GM21360 (cell line): ENCODE measurements at regions not wholly inside any gene's neighbourhood (a gene's known extent, or its start where the extent isn't known, plus 50 kb on each side); places are given as distances from the start of the nearest gene placed in this dataset.

Experiments used
- ATAC-seq: cut with Tn5 transposase; IDR thresholded peaks from one replicate; pipeline ENCODE4 v1.9.1; 2021; ENCODE audit warnings: mild to moderate bottlenecking, moderate library complexity; ENCODE audit not compliant: unreplicated experiment

DNA sequence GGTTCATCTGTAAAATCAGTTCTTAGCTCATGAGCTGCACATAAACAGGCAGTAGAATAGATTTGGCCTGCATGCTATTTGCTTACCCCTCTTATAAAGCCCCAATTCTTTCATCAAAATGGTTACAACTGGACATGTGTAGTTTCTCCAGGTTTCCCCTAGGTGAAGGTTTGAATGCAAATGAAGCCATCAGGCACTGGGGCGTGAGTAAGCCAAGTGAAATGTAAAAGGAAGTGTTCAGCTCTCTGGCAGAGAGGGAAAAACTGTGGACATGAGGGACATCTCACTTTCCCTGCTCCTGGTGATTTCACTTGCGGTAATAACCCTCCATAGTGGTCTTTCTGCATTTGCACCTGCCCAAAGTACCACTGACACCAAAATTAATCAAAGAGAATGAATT, 1402.3 kb upstream of the LRRTM1 start:
- ATAC-seq: no peak

DNA sequence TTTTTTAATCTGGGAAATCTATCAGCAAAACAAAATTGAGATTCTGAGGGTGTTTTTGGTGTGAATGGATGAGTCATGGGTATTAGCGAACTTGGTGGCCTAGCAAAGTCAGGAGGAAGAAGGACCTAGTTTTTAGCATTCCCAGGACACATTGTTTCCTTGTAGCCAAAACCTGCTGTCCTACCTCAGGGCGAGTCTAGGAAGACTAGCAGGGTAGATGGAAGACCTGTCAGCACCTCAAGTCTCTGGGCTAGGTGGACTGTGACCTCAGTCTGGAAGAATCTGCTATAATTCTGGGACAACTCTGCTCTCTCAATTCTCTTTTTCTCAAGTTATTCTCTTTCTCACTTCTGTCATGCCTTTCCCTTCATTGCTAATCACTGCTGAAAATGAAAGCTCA, 1399.3 kb upstream of the LRRTM1 start:
- ATAC-seq: no peak

DNA sequence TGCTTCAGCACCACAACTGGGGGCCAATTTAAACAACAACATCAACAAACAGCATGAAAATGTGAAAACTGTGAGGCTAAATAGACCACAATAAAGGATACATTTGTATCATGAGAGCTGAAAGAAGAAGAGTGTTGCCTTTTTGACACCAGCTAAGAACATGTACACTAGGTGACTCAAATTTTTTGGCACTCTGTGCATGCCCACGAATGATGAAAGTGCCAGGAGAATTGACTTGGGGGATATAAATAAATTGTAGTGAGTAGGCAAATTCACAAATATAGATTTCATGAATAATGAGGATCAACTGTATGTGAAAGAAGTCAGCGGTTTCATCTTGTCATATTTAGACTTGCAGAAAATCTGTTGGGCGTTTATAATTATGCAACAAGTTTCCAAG, 1388.0 kb upstream of the LRRTM1 start:
- ATAC-seq: no peak

DNA sequence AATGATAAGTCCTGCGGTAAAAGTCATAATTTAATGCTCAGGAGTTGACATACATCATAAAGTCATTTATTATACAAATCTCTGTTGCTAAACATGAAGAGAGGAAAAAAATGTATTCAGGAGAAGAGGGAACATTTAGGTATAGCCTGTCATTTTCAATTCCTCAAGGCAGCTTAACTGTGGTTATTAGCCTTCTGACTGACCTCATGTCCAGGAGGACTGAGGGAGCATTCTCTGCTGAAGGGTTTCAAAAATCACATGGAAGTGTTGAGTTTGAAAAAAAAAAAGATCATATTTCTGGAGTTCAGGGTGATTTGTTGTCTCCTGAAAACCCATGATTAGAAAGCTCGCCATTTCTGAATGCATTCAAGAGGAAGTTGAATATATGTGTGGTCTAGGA, 1371.1 kb upstream of the LRRTM1 start:
- no peak for ATAC-seq

DNA sequence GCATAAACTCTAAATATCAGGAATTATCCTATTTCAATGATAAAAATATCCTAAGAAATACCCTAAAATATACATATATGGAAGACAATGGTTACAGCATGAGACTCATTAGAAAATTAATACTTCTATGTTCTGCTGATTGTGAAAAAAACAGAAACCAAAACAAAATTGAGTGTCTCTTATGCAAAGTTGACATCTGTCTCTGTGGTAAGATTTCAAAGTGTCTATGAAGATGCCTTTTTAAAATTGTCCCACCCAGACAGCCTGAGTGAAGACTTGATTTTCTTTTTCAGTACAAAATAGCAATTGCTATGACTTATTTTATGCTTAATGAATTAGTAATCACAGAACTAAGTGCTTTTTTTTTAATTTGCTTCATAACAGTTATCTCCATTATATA, 1368.4 kb upstream of the LRRTM1 start:
- no peak for ATAC-seq

DNA sequence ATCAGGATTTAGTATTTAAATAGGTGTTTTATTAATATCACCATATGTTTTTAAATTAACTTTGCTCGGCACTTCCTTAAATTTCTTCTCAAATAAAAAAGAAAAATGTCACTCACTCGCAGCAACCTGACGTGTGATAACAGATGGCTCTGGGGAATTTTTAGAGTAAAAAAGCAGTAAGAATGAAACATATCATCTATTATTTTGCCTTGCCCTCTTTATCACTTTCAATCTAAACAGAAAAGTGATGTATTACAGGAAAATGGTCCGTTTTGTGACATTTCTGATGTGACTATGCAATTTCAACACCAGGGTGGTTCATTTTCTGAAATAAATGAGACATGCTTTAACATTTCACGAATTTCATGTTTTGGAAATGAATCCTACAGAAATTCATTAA, 1368.0 kb upstream of the LRRTM1 start:
- no peak for ATAC-seq

DNA sequence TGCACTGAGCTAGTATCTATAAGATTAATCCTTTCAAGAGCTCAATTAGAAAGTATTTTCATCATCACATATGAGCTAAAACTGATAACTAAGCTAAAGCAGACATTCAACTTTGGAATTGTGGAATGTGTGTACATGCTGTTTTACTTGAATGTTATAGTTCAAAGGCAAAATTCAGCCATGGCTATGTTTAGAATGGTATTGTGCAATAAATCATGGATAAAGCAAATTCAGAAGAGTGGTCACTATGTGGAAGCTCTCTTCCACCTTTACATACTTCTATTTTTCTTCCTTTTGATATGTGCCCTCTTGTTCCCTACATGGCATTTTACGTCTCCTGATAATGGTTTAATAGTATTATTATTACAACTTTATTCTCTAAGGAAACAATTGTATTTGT, 1366.3 kb upstream of the LRRTM1 start:
- no peak for ATAC-seq

DNA sequence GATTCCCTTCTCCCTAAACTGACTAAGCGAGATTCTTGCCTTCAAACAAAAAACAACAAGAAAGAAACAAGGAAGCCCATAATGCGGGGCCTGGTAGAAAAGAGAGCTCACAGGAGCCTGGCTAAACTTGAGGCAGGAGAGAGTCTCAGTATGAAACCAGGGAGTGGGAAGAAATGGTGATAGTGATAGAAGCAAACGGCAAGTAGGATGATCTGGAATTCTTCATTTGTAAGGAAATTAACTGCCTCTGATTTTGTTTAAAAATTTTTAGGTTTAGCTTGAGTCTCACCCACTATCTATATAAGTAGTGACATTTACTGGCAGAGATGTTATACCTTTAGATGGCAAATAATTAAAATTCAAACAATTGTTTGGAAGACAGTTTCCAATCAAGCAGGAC, 1356.5 kb upstream of the LRRTM1 start:
- ATAC-seq: no peak

DNA sequence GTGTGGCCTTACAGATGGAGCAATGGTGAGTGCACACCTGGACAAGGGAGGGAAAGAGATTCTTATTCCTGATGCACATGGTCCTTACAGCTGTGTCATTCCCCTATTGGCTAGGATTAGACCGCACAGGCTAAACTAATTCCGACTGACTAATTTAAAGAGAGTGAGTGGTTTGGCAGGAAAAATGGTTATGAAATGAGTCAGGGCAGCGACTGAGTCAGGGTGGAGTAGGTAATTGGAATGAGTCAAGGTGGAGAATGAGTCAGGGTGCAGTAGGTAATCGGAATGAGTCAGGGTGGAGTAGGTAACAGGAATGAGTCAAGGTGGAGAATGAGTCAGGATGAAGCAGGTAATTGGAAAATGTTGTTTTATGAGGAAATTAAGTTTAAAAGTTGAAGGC, 1353.7 kb upstream of the LRRTM1 start:
- ATAC-seq: no peak

DNA sequence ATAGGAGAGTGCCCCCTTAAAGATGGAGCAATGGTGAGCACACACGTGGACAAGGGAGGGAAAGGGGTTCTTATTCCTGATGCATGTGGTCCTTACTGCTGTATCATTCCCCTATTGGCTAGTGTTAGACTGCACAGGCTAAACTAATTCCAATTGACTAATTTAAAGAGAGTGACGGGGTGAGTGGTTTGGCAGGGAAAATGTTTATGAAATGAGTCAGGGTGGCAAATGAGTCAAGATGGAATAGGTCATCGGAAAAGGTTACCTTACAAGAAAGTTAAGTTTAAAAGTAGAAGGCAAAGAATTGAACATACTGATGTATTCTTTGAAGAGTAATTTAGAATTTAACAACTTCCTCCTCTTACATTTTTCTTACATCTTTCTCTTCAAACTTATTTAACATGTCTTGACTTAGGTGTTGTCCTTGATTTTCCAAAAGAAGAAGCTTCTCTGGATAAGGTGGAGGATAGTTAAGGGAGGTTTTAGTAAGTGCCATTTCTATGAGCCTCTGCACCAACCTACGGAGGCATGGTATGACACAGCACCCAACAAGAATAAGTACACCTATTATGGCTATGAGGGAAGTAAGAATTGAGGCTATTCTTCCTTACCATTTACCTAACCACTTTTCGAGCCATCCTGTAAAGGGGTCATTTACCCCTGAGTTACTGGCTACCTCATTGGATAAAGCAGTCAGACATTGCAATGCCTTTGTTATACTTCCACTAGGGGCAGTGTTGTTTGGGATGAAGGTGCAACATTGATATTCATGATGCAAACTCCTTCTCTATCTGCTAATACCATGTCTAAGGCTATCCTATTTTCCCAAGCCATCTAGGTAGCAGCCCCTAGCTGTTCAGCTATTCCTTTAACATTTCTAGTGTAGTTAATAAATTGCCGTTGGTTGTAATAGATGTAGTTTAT, 1345.8 kb upstream of the LRRTM1 start:
- no peak for ATAC-seq

DNA sequence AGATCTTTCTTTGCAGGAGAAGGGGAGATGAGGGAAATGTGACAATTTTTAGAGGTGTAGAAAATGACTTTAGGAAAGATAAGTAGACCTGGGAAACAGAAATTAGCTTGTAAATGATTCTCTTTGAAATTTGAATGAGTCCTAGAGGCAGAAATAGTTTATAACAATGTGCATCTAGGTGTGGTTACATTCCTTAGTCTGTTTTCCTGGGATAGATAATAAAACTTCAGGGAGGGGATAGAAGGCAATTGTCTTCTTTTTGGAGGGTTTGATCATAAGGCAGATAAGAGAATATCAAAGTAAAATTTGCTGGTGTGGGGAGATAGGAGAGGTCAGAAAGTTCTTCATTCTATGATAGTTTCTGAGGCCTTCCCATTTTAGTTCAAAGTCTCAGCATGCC, 1344.3 kb upstream of the LRRTM1 start:
- no peak for ATAC-seq

DNA sequence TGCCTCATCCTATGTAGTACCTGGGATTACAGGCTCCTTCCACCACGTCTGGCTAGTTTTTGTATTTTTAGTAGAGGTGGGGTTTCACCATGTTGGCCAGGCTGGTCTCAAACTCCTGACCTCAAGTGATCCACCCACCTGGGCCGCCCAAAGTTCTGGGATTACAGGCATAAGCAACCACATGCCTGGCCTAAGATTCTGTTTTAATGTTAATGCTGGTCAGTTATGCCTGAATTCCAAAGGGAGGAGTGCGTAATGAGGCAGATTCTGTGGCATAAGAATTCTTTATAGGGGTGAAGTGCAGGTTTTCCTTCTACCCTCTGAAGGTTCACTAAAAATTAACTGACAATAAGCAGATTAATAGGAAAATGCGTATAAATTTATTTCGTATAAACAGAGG, 1343.8 kb upstream of the LRRTM1 start:
- no peak for ATAC-seq

DNA sequence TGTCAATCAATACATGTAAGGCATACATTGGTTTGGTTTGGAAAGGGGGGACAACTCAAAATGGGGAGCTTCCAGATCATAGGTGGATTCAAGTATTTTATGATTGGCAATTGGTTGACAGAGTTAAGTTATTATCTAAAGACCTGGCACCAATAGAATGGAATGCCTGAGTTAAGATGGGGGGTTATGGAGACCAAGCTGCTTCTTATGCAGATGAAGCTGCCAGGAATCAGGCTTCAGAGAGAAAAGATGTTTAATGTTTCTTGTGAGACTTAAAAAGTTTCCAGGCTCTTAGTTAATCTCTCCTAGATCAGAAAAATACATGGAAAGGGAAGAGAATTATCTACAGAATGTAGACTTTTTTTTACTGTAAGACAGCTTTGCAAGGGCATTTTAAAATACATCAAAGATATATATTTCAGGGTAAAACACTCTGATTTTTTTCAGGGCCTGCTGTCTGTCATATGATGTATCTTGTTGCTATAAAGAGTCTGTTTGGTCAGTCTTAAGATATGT, 1343.2 kb upstream of the LRRTM1 start:
- no peak for ATAC-seq

DNA sequence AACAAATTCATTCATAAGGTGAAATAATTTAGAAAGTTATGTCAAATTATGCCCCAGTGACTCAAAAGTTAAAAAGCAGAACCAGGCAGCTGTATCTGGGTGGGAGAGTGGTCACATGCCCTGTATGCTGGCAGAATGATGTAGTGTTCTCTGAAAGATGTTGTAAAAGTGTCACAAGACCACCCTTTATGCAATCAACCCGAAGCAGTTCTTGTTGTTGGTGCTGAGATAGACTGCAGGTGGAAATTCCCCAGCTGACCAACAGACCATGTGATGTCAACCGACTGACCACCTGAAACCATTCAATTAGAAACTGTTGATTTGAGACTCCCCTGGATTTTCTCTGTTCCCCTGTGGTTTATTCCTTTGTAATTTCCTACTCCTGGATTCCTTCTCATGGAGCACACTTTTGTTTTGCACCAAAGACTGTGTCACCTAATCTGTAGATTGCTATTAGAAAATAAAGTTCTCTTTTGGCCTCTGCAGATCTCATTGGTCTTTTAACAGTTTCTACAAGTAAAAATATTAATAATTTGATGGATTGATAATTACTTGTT, 1341.3 kb upstream of the LRRTM1 start:
- no peak for ATAC-seq

DNA sequence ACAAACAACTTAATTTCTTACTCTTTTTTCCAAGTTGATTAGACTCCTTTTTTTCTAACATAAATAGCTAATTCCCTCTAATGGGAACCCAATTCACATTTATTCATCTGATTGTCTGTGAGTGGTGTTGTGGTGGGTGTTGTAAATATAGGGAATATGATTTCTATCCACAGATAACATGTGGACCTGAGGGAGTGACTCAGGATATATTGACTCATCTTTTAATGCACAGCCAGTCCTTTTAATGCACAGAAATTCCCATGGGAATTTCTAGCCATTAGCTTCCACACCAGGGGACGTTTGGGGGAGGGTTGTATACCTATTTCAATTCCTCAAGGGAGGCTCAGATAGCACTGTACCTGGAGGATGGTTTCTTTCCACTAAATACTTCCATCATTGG, 1339.6 kb upstream of the LRRTM1 start:
- ATAC-seq: no peak

DNA sequence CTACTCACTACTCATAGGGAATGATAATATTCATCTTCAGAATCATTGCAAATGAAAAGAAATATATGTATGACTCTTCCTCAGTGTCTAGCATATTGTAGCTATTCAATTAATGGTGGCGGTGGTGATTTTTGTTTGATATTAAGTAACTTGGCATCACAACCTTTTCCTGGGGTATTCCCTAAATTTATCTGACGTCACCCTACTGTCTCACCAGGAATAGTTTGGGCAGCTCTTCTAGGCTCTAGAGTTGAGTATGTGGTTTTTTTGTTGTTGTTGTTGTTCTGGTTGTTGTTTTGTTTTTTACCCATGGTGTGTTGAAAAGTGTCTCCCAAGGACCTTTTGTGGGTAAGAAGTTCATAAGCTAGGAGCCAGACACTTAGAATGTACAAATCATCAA, 1320.3 kb upstream of the LRRTM1 start:
- no peak for ATAC-seq

DNA sequence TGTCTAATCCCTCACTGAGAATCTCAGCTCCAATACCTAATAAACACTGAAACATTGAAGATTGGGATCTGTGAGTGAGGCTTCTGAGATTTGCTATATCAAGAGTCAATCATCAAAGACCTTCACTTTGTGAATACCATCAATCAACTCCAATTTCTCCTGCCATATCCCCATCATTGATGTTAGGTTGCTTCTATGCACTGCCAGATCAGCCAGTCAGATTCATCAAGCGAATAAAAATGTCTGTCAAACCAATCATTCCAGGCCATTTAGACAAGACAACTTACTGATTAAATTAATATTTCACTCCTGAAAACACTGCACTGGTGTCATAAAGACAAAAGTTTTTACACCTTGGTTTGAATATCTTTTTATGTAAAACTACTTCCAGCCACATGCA, 1295.5 kb upstream of the LRRTM1 start:
- ATAC-seq: no peak

DNA sequence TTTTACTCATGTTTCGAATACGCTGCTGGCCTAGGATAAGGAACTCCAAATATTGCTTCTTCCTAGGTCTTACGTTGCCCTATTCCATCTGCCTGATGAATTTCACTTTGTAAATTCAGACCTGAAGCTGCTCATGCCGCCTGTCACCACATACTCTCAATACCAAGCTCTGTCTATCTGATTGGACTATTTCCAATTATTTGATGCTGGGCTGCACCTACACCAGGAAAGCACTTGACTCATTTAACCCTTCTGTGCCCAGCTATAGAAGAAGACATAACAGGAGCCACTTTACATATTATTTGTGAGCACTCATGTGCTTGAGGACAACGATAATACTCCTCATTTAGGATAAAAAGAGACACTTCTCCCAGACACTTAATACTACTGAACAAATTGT, 1293.9 kb upstream of the LRRTM1 start:
- no peak for ATAC-seq

DNA sequence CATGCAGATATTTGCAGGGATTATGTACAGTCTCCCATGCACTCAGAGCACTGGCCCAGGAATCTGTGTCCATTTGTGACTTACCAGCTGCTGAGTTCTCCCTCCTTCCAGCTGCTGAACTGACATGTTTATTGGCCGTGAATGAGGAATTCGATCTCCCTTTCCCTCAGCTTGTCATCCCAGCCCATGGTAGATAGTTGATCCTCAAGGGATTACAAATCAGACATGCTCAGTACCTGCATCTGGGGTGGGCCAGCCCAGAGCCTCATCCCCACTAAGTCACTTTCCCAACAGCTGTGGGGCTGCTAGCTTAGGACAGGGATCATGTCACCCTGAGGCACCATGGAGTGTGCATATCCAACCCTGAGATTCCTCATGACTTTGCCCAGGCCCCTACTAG, 1284.9 kb upstream of the LRRTM1 start:
- no peak for ATAC-seq

DNA sequence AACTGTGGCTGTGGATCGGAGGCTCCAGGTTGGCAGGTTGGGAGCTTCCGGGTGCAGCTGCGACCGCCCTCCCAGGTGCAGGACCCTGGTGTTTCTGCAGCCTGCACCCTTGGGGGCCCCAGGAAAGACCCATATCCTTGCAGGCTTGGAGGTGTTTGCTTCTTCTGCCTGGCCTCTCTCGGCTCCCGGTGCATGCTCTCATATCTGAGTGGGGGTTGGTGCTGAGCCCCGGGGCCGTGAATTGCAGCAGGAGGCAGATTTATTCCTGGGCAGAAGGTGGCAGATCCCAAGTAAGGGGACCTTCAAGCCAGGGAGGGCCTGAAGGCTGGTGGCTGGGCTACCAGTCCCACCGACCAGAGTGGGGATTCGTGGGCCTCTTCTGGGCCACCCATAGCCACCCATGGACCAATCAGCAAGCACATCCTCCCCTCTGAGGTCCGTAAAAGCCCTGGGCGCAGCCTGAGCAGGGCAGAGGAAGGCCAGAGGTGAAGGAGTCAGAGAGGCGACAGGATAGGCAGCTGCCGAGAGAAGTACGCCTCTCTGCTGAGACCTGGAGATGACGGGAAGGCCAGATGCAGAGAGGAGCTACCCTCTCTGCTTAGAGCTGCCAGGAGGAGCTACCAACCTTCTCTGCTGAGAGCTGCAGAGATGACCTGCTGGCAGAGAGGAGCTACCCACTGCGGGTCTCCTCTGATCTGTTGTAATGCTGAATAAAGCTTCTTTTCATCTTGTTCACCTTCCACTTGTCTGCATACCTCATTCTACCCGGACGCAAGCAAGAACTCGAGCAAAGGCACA, 1279.0 kb upstream of the LRRTM1 start:
- no peak for ATAC-seq

DNA sequence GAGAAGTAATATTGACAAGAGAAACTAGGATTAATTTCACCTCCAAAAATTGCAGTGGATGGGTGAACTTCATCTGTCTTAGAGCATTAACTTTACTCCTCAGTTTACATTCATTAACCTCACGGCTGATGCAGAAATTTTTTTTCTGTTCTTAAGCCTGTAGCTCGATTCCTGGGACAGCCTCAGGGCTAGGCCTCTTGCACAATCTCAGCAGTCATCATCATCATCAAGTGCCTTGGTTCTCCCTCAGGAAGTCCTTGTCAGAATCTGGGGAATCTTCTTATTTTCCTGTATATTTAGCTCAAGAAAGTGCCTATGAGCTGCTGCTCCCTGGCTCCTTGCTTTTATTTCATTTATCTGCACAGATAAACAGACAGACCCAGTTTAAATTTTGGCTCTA, 1272.2 kb upstream of the LRRTM1 start:
- no peak for ATAC-seq
